ENCODE measurements at regions not wholly inside any gene's neighbourhood (a gene's known extent, or its start where the extent isn't known, plus 50 kb on each side); places are given as distances from the start of the nearest gene placed in this dataset.

- Histone ChIP-seq H3K36me3 (no peaks in the 10 kb centered on the region), H3K4me1 (peaks cover 41% of the 10 kb centered on the region), H3K27me3 (peaks cover 59% of the 10 kb centered on the region), H3K9me3 (no peaks in the 10 kb centered on the region), H3K27ac (no peak overlapping the region), H3K4me3 (peak overlapping the region; percentile 37)
- DNase-seq (no peak), ATAC-seq (no peak)
- intact Hi-C loops (cut with DNase I), result no loop called here
- TF ChIP-seq, protein P1, sequence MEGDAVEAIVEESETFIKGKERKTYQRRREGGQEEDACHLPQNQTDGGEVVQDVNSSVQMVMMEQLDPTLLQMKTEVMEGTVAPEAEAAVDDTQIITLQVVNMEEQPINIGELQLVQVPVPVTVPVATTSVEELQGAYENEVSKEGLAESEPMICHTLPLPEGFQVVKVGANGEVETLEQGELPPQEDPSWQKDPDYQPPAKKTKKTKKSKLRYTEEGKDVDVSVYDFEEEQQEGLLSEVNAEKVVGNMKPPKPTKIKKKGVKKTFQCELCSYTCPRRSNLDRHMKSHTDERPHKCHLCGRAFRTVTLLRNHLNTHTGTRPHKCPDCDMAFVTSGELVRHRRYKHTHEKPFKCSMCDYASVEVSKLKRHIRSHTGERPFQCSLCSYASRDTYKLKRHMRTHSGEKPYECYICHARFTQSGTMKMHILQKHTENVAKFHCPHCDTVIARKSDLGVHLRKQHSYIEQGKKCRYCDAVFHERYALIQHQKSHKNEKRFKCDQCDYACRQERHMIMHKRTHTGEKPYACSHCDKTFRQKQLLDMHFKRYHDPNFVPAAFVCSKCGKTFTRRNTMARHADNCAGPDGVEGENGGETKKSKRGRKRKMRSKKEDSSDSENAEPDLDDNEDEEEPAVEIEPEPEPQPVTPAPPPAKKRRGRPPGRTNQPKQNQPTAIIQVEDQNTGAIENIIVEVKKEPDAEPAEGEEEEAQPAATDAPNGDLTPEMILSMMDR (IDR thresholded peaks at IDR 0.05), result no peak
These were observed 51.3 kb upstream of the AMZ2 start for GRCh38 chr17:68196394-68197090.

- peaks cover 59% of the 10 kb centered on the region for H3K27me3 ChIP-seq
- H3K27ac ChIP-seq, result no peak overlapping the region
- peaks cover 41% of the 10 kb centered on the region for H3K4me1 ChIP-seq
- intact Hi-C loops (cut with DNase I), result no loop called here
- TF ChIP-seq, protein P1 (IDR thresholded peaks at IDR 0.05), result no peak
- H3K9me3 ChIP-seq, result no peaks in the 10 kb centered on the region
- peak overlapping the region; percentile 37 for H3K4me3 ChIP-seq
- ATAC-seq (no peak), DNase-seq (no peak)
- no peaks in the 10 kb centered on the region for H3K36me3 ChIP-seq
These were observed 50.5 kb upstream of the AMZ2 start for GRCh38 chr17:68197091-68197996.

DNA sequence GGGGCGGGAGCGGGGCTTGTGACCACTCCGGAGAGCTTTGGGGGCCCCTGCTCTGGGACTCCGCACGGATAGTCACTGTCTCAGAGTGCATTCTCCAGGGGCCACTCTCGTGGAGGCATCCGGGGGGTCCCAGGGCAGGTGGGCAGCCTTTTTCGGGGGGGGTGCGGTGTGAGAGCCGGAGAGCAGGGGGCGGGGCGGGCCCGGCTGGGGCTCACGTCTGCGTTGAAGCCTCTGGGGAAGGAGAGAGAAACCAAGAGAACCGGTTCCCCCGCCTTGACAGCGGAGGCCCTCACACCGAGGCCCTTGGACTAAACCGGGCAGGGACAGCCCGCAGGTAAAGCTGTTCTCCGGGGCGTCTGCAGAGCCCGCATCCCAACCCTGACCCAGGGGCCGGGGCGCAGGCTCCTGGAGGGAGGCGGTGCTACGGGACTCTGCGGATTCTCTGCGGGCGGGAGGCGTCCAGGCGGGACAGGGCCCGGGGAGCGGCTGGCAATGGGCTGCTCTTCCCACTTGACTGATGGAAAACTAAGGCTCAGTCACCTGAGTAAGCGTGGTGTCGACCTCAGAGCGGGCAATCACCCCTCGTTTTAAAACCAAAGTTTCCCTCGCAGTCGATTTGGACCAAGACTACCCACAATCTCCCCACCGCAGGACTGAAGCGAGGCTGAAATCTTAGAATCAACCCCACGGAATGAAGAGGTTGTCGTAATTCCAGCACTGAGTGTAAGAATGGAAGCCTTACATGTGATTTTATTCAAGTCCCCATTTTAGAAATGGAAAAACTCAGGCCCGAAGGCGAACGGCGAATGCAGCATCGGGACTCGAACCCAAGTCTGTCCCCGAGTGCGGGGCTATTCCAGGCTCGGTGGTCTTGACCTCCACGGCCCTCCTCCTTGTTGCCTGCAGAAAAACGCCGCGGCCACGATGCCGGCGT, 49.6 kb upstream of the AMZ2 start:
- H3K27me3 ChIP-seq, result peaks cover 59% of the 10 kb centered on the region
- H3K4me1 ChIP-seq, result peaks cover 41% of the 10 kb centered on the region

More for the DNA sequence above, 49.6 kb upstream of the AMZ2 start:
- TF ChIP-seq, protein P1 (IDR thresholded peaks at IDR 0.05), result no peak
- intact Hi-C loops (cut with DNase I), result no loop called here
- Histone ChIP-seq H3K27ac (no peak overlapping the region), H3K9me3 (no peaks in the 10 kb centered on the region), H3K36me3 (no peaks in the 10 kb centered on the region), H3K4me3 (peak overlapping the region; percentile 39)
- ATAC-seq (peak; percentile 47), DNase-seq (peak; percentile 64)
